GM13976 (cell line): ENCODE measurements at regions not wholly inside any gene's neighbourhood (a gene's known extent, or its start where the extent isn't known, plus 50 kb on each side); places are given as distances from the start of the nearest gene placed in this dataset.

Experiments used
- DNase-seq: peaks from one replicate; pipeline ENCODE4 v3.0.0; 2012; ENCODE audit warnings: low spot score
- in situ Hi-C: fragments of 300-500 bp; cut with MboI; formaldehyde crosslinking; loops from one replicate; pipeline ENCODE4 v1.12.0; 2022; ENCODE audit warnings: low sequenced_read_pairs, mixed read lengths, inconsistent platforms; ENCODE audit not compliant: unreplicated experiment
- TF ChIP-seq, protein P1 (sequence below): IDR thresholded peaks from 2 replicates; pipeline ENCODE4 v1.5.1; 2012; ENCODE audit warnings: borderline replicate concordance, mild to moderate bottlenecking; ENCODE audit not compliant: insufficient read depth; ENCODE audit errors: extremely low read depth, missing control alignments, control extremely low read depth

- no peak for DNase-seq
- TF ChIP-seq, protein P1, sequence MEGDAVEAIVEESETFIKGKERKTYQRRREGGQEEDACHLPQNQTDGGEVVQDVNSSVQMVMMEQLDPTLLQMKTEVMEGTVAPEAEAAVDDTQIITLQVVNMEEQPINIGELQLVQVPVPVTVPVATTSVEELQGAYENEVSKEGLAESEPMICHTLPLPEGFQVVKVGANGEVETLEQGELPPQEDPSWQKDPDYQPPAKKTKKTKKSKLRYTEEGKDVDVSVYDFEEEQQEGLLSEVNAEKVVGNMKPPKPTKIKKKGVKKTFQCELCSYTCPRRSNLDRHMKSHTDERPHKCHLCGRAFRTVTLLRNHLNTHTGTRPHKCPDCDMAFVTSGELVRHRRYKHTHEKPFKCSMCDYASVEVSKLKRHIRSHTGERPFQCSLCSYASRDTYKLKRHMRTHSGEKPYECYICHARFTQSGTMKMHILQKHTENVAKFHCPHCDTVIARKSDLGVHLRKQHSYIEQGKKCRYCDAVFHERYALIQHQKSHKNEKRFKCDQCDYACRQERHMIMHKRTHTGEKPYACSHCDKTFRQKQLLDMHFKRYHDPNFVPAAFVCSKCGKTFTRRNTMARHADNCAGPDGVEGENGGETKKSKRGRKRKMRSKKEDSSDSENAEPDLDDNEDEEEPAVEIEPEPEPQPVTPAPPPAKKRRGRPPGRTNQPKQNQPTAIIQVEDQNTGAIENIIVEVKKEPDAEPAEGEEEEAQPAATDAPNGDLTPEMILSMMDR = no peak
- in situ Hi-C loops = no loop called here
These were observed 615.0 kb downstream of the C6orf118 start for GRCh38 chr6:164694386-164694785.

- in situ Hi-C loops = no loop called here
- TF ChIP-seq, protein P1 = no peak
- DNase-seq = no peak
These were observed 615.5 kb downstream of the C6orf118 start for GRCh38 chr6:164693944-164694343.

- in situ Hi-C loops = no loop called here
- TF ChIP-seq, protein P1 = no peak
- no peak for DNase-seq
These were observed 616.5 kb downstream of the C6orf118 start for GRCh38 chr6:164692772-164693510.

DNA sequence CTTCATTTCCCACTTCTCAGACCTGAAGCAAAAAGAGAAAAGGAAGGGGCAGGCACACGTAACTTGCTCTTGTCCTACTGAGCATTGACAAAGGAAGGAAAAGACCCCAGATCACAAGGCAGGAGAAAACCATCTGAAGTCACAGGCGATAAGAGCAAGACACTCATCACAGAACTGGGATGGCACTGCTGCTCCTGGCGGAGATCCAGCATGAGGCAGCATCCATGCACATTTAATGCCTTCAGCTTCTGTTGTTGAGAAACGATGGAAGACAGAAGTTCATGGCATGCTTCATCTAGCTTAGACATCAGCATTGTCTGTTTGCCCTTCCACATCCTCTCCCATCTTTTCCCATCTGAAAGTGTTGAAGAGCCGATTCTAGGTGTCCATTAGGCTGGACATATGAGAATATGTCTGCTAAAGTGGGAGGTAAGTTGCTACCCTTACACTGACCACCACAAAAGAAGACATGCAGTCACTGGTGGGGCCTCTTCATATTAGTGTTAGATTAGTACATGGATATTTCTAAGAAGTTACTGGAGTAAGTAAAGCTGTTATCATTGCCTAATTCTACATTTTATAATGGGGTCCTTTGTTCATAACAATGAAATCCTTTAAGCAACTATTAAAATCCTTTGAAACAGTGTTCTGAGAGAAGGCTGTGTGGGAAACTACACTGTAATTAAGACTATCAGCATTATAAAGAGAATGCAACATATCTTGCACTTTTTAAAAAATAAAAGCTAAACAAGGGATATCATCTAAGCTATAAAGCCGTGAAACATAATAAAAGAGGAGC, 618.5 kb downstream of the C6orf118 start:
- DNase-seq = no peak
- TF ChIP-seq, protein P1 = no peak
- in situ Hi-C loops = no loop called here

DNA sequence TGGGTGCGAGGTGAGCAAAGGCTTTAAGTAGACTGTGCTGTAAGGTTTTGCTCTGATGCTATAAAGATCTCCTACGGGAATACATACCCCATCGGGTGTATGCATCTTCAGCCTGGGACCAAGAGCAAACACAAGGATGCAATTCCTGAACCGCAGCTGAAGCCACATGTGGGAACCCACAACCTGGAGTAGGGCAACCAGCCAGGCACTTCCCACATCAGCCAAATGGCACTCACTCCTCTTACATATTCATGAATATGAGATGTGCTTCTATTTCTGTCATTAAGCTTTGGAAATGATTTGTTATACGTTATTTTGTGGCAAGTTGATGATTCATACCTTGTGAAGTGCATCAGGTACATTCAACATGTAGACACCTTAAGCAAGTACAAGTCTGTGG, 619.2 kb downstream of the C6orf118 start:
- in situ Hi-C loops = no loop called here
- no peak for DNase-seq
- TF ChIP-seq, protein P1 = no peak

DNA sequence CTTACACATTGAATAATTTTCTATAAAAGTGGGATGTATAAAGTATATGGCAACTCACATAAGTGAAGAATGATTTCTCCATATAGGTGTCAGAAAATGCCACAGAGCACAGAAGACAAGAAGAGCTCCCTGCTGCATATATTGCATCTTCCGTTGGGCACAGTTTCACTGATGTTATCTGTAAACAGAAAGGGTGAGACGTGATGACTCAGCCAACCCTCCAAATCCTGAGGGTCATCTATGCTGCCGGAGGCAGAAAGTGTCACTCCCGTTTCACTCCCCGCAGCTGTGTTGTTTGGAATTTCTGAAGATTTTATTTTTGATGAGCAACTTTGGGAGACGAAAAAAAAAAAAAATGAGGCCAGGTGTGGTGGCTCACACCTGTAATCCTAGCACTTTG, 644.1 kb downstream of the C6orf118 start:
- TF ChIP-seq, protein P1 = no peak
- DNase-seq = no peak
- in situ Hi-C loops = no loop called here
